ENCODE measurements at regions not wholly inside any gene's neighbourhood (a gene's known extent, or its start where the extent isn't known, plus 50 kb on each side); places are given as distances from the start of the nearest gene placed in this dataset.

DNA sequence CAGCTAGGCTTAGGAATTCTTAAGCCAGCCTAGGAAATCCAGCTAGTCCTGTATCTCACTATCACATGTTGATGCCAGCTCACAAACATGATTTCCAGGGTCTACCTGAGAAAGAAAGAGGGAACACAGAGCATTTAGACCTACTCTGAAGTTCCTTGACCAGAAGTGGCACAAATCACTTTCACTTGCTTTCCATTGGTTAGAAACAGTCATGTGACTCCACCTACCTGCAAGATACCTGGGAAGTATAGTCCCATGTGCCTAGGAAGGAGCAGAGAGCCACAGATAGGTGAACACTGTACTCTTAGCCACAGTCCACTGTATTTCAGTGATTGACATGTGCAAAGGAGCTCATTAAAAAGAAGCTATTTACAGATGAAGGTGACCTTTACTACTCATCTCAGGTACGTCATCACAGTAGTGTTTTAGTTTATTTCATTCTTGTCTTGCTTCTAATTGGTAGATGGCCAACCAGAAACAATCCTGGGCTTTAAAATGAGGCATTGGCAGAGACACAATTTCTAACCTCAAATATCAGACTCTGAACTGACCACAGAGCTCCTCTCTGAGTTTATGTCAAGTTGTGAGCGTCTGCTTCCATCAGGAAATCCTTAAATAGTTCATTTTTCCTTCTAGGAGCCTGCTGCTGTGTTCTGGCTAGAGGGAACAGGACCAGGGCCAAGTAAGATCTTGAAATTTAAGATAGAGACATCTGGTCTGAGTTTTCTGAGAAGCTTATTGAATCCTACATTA lies 340.7 kb downstream of the TLE4 start:
- Histone ChIP-seq H3K36me3 (no peaks in the 10 kb centered on the region), H3K27ac (no peak overlapping the region), H3K4me1 (no peaks in the 10 kb centered on the region), H3K4me3 (no peak overlapping the region), H3K27me3 (no peaks in the 10 kb centered on the region), H3K9me3 (no peaks in the 10 kb centered on the region)
- intact Hi-C loops (cut with DNase I), result no loop called here
- TF ChIP-seq POLR2AphosphoS5 (IDR thresholded peaks at IDR 0.05) (no peak), EP300 (IDR thresholded peaks at IDR 0.05) (no peak), POLR2A (IDR thresholded peaks at IDR 0.05) (no peak)
- TF ChIP-seq, protein P1, sequence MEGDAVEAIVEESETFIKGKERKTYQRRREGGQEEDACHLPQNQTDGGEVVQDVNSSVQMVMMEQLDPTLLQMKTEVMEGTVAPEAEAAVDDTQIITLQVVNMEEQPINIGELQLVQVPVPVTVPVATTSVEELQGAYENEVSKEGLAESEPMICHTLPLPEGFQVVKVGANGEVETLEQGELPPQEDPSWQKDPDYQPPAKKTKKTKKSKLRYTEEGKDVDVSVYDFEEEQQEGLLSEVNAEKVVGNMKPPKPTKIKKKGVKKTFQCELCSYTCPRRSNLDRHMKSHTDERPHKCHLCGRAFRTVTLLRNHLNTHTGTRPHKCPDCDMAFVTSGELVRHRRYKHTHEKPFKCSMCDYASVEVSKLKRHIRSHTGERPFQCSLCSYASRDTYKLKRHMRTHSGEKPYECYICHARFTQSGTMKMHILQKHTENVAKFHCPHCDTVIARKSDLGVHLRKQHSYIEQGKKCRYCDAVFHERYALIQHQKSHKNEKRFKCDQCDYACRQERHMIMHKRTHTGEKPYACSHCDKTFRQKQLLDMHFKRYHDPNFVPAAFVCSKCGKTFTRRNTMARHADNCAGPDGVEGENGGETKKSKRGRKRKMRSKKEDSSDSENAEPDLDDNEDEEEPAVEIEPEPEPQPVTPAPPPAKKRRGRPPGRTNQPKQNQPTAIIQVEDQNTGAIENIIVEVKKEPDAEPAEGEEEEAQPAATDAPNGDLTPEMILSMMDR (IDR thresholded peaks at IDR 0.05), result no peak
- DNase-seq, result no peak
- WGBS, 2 donors, result 37 to 61% methylated on average over 2 of the region's 2 CpGs

DNA sequence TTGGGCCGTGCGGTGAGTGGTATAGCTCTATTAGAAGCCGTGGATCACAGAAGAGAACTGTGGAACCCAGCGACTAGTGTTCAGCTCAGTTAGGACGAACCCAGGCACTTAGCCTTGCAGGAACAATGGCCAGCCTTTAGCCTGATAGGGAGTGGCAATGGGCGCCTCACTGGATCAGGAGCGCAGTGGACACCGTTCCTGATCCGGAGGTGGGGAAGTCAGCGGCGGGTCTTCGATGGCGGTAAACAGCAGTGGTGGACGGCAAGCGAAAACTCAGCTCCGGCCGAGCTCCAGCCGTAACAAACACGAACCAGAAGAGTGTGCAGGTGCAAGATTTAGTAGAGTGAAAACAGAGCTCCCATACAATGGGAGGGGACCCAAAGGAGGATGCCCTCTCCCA lies 340.0 kb downstream of the TLE4 start:
- Histone ChIP-seq H3K9me3 (no peaks in the 10 kb centered on the region), H3K27ac (no peak overlapping the region), H3K4me3 (no peak overlapping the region), H3K4me1 (no peaks in the 10 kb centered on the region), H3K36me3 (no peaks in the 10 kb centered on the region), H3K27me3 (no peaks in the 10 kb centered on the region)
- no peak for DNase-seq
- intact Hi-C loops (cut with DNase I), result no loop called here
- TF ChIP-seq POLR2A (IDR thresholded peaks at IDR 0.05) (no peak), POLR2AphosphoS5 (IDR thresholded peaks at IDR 0.05) (no peak), EP300 (IDR thresholded peaks at IDR 0.05) (no peak)
- TF ChIP-seq, protein P1 (IDR thresholded peaks at IDR 0.05), result no peak
- 94 to 97% methylated on average over 19 of the region's 19 CpGs for WGBS, 2 donors

DNA sequence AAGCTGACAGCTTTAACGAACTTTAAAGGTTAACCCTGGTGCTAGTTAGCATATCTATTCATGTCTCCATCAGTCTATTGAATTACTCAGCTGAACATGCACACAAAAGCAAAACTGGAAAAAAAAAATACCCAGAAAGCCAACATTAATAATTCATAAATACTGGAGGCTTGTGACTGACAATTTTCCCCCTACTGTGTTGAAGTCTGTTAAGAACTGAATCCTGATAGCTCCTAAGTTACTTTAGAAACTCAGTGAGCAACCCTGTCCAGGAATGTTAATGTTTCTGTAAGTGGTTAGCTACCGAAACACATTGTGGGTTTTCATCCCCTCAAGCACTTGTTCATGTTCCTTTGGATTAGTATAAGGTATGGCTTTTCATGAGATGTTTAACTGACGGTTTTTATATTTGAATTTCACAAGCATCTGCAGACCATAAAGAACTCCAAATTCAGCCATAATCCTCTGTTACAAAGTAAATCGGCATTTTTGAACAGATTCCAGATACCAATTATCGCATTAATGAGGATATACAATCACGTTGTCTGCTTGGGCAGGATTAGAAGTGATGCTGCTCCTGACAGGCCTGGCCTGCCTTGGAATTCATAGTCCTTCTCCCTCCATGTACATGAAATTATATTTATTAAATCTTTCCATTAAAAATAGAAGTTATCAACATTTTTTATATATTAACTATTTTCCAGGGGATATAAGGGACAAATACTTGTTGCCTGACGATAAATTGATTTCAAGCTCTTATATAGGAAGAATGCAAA lies 331.2 kb downstream of the TLE4 start:
- H3K9me3 ChIP-seq, result no peaks in the 10 kb centered on the region
- H3K4me3 ChIP-seq, result no peak overlapping the region
- no peaks in the 10 kb centered on the region for H3K36me3 ChIP-seq
- H3K27me3 ChIP-seq, result no peaks in the 10 kb centered on the region
- no peaks in the 10 kb centered on the region for H3K4me1 ChIP-seq
- TF ChIP-seq POLR2A (IDR thresholded peaks at IDR 0.05) (no peak), POLR2AphosphoS5 (IDR thresholded peaks at IDR 0.05) (no peak), EP300 (IDR thresholded peaks at IDR 0.05) (no peak)
- TF ChIP-seq, protein P1 (IDR thresholded peaks at IDR 0.05), result no peak
- intact Hi-C loops (cut with DNase I), result no loop called here
- 83 to 85% methylated on average over 7 of the region's 7 CpGs for WGBS, 2 donors
- no peak overlapping the region for H3K27ac ChIP-seq
- DNase-seq, result no peak

DNA sequence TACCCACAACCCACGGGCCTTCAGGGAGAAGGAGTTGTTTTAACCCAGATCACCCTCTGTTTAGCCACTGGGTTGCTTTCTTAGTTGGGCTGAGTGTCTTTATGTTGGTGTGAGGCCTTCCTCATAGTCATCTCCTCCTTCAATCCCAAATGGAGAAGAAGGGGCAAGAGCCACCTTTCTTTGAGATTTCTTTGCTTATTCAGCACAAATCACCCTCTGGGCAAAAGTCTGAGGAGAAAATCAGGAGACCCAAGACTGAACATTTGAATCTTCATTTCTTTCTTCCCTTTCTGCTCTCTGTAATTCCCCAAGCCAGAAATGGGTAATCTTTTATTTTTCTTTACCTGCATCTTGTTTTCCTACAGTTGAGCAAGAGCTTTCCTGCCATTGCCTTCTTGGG lies 329.0 kb downstream of the TLE4 start:
- Histone ChIP-seq H3K9me3 (no peaks in the 10 kb centered on the region), H3K27ac (no peak overlapping the region), H3K4me1 (no peaks in the 10 kb centered on the region), H3K36me3 (no peaks in the 10 kb centered on the region), H3K27me3 (no peaks in the 10 kb centered on the region), H3K4me3 (no peak overlapping the region)
- DNase-seq, result no peak
- WGBS, 2 donors, result 61 to 95% methylated on average over 1 of the region's 1 CpG
- TF ChIP-seq POLR2AphosphoS5 (IDR thresholded peaks at IDR 0.05), result no peak
- TF ChIP-seq POLR2A (IDR thresholded peaks at IDR 0.05), result no peak
- no peak for TF ChIP-seq EP300 (IDR thresholded peaks at IDR 0.05)
- TF ChIP-seq, protein P1 (IDR thresholded peaks at IDR 0.05), result no peak
- intact Hi-C loops (cut with DNase I), result no loop called here

Measured in sigmoid colon (tissue), 6 donors.